Stimulated activated CD4-positive, alpha-beta T cell treated with anti-CD3 and anti-CD28 coated beads, Interleukin-4, amount 100 ng/mL, for 4 hours (primary cell): ENCODE measurements at regions not wholly inside any gene's neighbourhood (a gene's known extent, or its start where the extent isn't known, plus 50 kb on each side); places are given as distances from the start of the nearest gene placed in this dataset.
"Not testable (repeated sequence)": the region's sequence is repeated elsewhere in the genome, so short reads cannot be mapped to it uniquely, and the experiment has no call there.

Source experiments
- DNase-seq, 2 experiments: peaks; one replicate each; pipeline ENCODE4 v3.0.0-alpha.2; 2020

DNA sequence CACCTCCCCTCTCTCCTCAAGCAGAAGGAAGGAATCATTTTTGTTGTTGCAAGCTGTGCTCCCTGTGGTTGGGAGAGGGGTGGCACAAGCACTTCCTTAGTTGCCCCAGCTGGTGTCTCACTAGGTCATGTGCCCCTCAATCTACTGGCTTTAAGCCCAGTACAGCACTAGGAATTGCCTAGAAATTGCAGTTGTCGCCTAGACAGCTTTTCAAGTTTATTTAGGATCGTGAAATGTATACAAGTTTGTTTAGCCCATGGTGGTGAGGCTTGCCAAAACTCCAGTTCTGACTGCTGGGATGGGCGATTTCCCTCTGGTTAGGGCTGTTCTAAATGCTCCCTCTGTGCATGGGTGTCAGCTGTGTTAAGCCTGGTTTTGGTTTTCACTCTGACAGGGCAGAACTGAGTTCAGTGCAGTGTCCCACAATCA is 126.8 kb upstream of the ZNF644 start:
- no peak for DNase-seq

DNA sequence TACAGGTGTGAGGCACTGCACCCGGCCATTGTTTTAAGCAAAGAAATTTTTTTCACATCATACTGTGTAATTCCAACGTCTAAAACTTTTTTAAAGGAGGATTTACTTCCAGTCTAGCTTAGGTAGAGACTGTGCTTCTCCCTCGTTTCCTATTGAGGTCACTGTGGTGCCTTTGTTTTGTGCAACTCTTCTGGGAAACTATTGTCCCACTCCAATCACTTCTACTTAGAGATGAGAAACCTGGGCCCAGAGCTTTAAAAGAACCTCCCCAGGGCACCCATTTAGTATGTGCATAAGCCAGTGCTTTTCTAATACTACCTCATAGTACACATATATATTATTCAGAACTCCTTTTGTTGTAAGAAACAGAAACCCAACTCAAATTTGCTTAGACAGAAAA is 120.0 kb upstream of the ZNF644 start:
- no peak for DNase-seq

DNA sequence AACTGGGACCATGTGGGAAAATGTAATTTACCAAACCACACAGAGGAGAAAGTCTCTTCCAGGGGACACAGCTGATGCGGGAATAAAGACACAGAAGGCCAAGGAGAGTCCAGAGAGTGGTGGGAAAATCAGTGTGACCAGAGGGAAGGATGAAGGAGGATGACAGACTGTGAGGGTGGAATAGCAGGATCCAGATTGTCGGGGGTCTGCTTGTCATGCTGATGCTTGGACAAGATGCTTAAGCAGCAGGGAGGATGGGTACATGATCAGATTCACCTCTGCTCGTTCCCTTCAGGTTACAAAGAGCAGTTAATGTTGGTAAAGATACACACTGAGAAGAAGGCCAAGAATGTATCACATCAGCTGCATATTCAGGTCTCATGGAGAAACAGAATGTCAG is 117.1 kb upstream of the ZNF644 start:
- DNase-seq = no peak

DNA sequence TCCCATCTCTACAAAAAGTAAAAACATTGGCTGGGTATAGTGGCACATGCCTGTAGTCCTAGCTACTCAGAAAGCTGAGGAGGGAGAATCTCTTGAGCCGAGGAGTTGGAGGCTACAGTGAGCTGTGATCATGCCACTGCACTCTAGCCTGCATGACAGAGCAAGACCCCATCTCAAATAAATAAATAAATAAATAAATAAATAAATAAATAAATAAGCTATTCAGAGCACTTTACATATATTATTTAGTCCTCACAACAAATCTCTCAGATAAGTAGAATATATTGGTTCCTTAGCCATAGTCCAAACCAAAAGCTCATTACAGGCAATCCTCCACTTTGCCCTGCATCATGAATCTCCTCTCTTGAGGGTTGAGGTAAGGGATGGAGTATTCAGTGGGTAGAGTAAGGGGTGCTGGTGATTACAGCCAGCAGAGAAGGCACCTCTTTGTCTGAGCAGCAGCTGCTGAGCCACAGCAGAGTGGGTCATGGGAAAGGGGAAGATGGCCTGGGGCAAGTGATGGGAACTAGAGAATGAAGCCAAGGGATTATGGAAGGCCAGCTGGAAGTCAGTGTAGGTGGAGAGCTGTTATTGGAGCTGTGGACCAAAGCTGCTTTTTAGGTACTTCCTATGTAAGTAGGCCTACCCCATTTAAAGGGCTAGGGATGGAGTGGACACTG is 115.5 kb upstream of the ZNF644 start:
- DNase-seq = no peak

DNA sequence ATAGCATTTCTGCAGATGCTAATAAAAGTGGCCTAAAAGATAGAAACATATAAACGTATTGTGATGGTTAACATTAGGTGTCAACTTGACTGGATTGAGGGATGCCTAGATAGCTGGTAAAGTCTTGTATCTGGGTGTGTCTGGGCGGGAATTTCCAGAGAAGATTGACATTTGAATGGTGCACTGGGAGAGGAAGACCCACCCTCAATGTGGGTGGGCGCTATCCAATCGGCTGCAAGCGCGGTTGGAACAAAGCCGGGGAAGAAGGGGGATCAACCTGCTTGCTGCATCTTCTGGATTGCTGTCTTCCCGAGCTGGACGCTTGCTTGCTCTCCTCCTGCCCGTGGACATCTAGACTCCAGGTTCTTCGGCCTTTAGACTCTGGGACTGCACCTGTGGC is 114.0 kb upstream of the ZNF644 start:
- no peak for DNase-seq

DNA sequence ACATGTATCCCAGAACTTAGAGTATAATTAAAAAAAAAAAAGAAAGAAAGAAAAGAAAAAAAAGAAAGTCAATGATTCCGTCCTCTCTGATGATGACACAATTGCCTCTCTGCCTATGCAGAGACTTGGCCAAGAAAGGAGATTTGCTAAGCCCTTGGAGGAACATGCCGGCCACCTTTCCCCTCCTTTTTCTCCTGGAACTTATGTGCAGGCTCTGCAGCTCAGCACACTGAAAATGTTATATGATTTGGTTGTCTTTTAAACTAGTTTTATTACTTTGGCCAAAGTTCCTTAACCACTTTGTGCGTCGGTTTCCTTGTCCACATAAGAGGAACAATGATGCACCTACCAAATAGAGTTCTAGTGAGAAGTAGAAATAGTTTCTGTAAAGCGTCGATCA is 111.4 kb upstream of the ZNF644 start:
- DNase-seq = no peak

DNA sequence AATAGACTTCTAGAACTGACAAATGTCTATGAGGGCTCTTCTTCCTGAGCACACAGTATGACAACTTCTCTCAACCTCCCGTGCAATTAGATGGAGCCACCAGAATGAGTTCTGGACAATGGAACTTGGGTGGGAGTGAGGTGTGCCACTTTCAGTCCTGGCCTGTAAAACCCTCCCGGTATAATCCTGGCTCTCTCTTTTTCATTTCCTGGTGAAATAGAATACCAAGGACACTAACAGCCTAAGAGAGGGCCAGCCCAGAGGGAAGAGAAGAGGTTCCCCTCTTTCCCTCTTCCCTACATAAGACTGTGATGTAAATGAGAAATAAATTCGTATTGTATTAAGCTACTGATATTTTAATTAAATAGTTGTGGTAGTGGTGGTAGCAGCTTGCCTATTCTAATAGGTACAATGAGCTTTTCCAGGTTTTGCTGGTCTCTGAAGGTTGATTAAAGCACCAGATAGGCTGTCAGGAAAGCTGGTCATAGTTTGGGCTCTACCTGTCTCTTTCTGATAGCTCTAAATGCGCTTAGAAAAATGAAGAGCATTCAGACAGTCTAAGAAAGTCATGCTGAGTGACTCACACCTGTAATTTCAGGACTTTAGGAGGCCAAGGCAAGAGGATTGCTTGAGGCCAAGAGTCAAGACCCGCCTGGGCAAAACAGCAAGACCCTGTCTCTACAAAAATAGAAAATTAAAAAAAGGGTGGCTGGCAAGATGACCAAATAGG is 108.6 kb upstream of the ZNF644 start:
- DNase-seq = no peak

DNA sequence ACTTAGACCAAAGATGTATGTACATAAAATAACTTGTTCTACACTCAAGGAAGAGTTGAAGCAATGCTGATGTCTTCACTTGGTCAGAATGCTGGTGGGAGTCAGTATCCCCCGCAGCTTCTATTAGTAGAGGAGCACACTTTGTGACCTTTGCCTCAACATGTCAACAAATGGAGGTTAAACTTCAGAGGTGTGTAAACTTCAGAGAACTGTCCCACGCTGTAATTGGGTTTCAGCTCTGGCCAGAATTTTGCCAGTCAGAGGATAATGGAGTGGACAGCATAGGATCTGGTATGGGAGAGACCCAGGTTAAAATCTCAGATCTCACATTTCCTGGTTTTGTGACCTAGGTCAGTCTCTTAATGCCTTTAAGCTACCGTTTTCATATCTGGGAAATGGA is 107.6 kb upstream of the ZNF644 start:
- DNase-seq = no peak

DNA sequence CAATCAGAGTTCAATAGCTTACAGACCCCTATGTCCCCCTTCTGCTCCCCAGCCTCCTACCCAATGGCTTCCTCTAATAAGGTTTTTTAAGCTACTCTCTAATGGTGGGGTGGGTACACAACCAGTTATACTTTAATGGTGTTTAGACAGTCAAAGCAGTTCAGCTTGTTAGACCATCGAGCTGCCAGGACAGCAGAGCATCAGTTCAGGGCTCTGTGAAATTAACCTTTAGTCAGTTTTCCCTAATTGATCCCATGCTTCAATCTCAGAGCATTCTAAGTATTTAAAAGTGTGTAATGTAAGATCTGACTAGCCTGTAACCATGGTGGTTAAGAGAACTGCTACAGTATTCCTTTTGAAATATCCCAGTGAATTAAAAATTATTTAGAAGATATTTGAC is 107.2 kb upstream of the ZNF644 start:
- no peak for DNase-seq

DNA sequence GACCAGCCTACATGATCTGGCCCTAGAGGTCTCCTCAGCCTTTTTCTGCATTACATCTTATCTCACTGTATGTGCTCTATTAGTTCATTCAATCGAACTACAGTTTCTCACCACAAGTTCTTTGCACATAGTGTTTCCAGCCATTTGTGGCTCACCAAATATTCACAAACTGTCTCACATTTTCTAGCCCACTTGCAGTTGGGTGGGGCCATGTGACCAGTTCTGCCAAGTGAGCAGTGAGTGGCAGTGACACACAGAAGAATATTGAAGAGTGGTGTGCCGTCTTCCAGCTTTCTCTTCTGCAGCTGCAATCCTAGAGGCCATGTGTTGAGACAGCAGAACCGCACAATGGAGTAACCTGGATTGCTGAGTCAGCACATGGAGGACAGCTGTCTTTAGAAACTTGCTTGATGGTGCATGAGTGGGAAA is 103.2 kb upstream of the ZNF644 start:
- DNase-seq = no peak

DNA sequence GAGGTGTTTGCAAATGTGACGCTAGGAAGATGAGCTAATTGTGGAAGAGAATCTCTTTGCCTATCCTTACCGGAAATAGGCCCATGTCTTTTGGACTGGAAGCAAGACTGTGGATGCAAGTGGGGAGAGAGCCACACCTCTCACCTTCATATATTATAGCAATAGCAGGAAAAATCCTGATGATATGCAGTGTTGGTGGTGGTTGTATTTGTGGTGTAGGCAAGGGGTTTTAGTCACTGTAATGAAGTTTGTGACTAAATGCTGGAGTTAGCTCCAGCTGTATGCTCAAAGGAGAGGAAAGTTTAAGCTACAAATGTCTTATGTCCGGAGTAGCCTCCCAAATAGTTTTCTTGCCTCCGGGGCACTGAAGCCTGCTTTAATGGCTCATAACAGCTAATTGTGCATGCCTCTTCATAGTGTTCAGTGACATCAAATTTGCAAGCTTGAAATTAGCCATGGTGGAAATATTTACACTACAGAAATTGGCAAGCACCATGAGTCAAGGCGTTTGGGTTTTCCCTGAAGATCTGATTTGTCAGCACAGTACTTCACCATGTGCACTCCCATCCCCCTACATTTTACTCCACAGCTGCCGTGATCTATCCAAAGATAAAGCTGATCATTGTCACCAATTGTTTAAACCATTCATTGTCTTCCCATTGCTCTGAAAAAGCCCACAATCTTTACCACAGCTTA is 102.6 kb upstream of the ZNF644 start:
- DNase-seq = no peak

DNA sequence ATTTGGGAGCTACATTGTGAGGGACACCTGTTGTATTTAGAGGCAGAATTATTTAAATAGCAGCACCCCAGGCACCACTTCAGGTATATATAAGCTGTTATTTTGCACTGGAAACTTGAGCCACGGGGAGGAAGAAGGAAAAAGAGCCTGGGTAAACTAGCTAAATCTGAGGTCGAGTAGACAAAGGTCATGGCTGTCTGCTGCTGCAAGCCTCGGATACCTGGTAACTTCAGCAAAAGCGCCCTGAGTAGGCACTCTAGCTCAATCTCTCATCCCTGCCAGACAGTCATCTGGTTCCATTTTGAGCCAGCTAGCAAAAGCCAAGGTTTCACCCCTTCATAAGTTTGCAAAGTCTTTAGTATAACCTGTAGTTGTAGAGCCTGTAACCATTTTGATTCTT is 101.9 kb upstream of the ZNF644 start:
- no peak for DNase-seq

DNA sequence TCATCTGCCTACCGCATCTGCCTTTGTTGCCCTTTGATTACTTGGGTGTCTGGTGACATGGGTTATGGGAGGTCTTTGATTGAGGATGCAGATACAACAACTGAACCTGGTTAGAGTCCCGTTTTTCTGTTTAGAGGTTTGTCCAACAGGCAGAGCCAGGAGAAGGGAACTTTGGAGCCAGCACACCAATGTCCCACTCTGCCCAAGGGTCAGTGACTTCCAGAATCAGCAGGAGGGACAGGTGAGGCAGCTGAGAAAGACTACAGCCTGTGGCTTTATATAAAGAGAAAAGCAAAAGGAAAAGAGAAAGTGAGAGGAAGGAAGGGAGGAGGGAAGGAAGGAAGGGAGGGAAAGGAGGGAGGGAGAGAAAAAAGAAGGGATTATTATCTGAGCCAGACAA is 101.5 kb upstream of the ZNF644 start:
- DNase-seq = no peak

DNA sequence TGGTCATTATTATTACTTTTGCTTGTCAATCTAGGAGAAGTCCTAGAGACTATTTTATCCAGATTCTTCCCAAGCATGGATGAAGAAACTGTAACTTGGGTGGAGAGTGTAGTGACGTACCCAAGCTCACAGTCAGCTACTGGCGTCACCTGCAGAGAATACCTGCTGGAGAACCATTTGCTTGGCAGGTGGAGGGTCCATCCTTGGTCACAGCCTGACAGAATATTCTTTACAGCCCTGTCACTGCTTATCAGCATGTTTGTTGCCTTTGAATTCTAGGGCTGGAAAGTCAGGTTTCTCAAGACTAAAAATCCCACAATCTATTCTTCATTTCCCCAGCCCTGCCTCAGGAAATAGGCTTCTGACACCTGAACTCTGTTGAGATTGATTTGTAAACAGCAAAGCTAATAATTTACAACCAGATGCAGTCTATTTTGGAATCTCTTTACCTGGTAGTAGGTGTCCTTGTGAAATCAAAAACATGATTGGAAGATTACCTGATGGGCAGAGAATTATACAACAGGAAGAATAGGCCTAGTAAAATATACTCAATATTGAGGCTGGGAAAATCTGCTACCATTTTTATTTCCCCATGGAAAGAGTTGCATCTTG is 100.4 kb upstream of the ZNF644 start:
- DNase-seq = no peak

DNA sequence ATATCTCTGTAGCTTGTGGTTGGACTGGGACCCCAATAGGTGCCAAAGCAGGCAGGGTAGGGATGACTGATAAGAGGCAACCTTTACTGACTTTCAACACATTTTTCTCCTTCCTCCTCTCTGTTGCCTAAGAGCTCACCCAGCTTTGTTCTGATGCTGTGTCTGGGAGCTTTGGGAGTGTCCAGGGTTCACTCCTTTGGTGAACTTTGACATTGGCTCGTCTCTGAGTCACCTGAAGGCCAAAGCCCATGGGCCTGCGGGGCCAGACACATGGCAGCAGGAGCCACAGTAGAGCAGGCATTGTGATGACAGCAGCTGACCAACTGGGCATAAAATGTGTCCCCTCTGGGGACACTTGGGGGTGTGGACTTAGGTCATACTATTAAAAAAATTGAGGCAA is 99.5 kb upstream of the ZNF644 start:
- no peak for DNase-seq

DNA sequence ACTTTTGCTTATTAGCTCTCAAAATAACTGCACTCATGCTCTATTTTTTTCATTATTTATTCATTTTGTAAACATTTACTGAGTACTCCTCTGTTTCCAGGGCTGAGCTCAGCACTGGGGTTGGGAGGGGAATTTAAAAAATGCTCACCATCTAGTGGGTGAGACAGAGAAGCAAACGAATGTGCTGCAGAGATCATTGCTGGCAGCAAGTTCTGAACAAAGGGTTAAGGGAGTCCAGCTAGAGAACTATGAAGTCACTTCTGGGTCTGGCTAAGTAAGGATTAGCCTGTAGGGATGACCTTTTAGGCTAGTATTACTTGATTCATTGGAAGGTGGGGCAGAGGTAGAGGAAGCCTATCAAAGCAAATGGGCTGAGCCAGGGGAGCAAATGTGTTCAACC is 99.1 kb upstream of the ZNF644 start:
- DNase-seq = no peak

DNA sequence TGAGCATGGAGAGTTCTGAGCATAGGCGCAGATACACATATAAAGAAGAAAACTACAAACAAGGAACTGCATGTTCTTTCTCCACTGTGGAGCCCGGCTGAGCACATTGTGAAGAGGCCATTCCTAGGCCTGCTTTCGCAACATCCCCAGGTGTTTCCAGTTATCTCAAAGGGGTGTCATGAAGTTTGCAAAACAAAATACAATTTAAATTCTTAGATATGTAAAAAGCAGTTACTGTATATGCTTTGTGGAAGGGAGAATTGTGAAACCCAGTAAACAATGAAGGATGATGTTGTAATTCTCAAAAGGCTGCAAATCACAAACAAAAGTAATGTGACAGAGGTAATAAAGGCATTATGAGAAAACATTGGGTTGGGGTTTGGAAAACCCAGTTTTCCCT is 98.6 kb upstream of the ZNF644 start:
- DNase-seq = no peak

DNA sequence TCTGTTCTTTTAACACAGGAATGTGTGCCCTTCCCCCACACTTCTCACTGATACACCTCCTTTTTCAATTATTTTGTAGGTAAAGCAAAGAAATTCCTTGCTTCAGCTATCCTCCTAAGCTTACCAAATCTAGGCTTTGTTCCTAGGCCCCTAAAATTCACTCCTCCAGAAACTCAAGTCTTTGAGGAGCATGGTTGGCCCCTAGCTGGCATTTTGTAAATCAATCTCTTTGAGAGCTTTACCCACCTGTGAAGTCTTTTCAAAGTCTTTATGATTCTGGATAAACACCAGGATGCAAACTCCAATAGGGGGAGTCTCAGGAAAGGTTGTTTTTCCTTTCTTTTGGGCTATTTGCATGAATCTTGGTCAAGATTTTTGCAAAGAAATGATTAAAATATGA is 82.9 kb upstream of the ZNF644 start:
- DNase-seq = no peak

DNA sequence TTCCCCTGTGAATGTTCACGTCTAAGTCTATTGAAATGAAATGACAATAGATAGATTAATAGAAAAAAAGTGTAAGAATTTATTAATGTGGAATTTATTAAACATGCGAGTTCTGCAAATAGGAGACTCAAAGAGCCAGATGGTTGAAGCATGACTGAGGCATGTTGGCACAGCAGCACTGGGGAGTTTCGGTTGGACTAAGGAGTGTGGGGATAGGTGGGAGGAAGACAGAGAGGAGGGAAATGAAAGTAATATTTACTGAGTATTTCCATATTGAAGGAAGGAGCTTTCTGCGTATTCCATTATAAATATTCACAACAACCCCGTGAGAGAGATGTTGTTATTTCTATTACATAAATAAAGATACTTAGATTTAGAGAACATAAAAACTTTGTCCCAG is 79.5 kb upstream of the ZNF644 start:
- DNase-seq = no peak

DNA sequence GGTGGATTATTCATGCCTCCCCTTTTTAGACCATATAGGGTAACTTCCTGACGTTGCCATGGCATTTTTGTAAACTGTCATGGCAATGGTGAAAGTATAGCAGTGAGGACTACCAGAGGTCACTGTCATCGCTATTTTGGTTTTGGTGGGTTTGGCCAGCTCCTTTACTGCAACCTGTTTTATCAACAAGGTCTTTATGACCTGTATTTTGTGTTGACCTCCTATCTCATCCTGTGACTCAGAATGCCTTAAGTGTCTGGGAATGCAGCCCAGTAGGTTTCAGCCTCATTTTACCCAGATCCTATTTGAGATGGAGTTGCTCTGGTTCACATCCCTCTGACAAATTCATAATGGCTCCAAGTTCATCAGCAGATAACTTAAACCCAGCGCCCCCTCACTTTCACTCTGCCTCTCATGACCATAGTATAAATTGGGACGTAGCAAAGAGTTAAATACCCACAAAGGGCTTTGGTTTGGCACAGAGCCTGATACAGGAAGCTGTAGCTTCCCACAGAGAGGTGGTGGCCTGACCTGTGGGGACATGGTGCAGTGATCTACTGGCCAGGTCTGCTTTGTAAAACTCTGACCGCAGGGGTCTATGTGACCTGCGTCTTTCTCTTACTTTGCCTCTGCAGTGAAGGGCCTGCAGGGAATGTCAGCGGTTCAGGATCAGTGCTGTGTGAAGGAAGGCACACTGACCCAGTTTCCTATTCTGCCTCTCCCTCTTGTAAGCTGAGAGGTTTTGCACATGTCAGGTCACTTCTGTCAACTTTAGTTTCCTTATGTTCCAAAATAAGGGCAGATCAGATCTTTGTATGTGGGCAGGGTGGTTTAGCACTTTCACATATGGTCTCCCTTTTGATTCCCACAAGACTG is 78.1 kb upstream of the ZNF644 start:
- no peak for DNase-seq

DNA sequence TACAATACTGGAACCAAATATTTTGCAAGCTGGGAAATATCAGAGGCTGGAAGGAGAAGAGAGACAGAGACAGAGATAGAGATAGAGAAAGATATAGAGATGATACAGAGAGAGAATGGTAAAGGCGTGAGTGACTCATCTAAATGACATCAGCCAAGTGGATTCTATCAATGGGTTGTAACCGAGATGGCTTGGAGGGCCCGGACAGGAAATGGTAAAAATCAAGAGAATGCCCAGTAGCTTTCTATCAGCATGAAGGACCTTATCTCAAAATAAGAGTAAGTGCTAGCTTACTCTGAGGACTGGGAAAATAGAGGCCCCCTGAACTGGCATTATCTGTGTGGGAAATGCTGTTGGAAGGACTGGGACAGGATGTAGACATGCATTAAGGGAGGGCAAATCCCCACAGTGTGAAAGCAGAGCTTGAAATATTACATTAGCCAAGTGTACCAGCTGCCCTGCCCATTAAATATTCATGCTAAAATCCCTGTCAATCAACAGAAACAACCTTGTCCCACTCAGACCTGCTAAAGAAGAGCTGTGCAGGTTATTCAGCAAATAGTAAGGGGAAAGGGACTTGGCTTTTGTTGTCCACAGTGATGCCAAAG is 76.6 kb upstream of the ZNF644 start:
- no peak for DNase-seq

DNA sequence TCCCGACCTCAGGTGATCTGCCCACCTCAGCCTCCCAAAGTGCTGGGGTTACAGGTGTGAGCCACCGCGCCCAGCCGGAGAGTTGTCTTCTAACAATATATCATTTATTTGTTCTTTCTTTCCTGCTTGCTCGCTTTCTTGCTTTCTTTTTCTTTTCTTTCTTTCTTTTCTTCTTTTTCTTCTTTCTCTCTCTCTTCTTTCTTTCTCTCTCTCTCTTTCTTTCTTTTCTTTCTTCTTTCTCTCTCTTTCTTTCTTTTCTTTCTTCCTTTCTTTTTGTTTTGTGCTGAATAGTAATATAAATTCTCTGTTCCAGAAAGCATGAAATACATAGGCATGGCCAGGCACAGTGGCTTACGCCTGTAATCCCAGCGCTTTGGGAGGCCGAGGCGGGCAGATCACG is 73.5 kb upstream of the ZNF644 start:
- not testable (repeated sequence) for DNase-seq
